Large intestine (tissue), 3 donors: ENCODE measurements at regions not wholly inside any gene's neighbourhood (a gene's known extent, or its start where the extent isn't known, plus 50 kb on each side); places are given as distances from the start of the nearest gene placed in this dataset.
"Not testable (repeated sequence)": the region's sequence is repeated elsewhere in the genome, so short reads cannot be mapped to it uniquely, and the experiment has no call there.

Source experiments
- DNase-seq, 2 donors: peaks; one replicate each; pipeline versions ENCODE4 v3.0.0 to v3.0.0-alpha.2; 2013
- H3K27ac ChIP-seq: one replicate; pipeline ENCODE4 v1.5.1; 2013; ENCODE audit warnings: low read length
- H3K27me3 ChIP-seq: 2 replicates; pipeline ENCODE4 v1.6.1; 2013; ENCODE audit warnings: low read length; ENCODE audit not compliant: control insufficient read depth, insufficient read depth
- H3K36me3 ChIP-seq: 2 replicates; pipeline ENCODE4 v1.6.1; 2013; ENCODE audit warnings: low read length; ENCODE audit not compliant: control insufficient read depth, insufficient read depth
- H3K4me1 ChIP-seq: one replicate; pipeline ENCODE4 v1.6.1; 2013; ENCODE audit warnings: low read length; ENCODE audit not compliant: control insufficient read depth, insufficient read depth
- H3K4me3 ChIP-seq: one replicate; pipeline ENCODE4 v1.5.1; 2013; ENCODE audit warnings: low read length
- H3K9me3 ChIP-seq: one replicate; pipeline ENCODE4 v1.6.1; 2013; ENCODE audit warnings: mild to moderate bottlenecking, low read depth, low read length, moderate library complexity; ENCODE audit not compliant: control insufficient read depth
- WGBS: methylation state at CpG from one replicate; pipeline ENCODE4 v1.1.5; 2013; ENCODE audit warnings: low lambda C conversion rate; ENCODE audit not compliant: insufficient coverage; 5-methylcytosine and 5-hydroxymethylcytosine counted together

GRCh38 chr16:26874318-26874717 is 192.4 kb upstream of the C16orf82 start:
- not testable (repeated sequence) for H3K9me3 ChIP-seq, H3K27ac ChIP-seq, H3K36me3 ChIP-seq, H3K27me3 ChIP-seq, H3K4me3 ChIP-seq, DNase-seq, H3K4me1 ChIP-seq
- 20% methylated on average over 1 of the region's 5 CpGs for WGBS

- WGBS = no CpG with 5 or more reads among the region's 3 CpGs
- no peaks in the 10 kb centered on the region for H3K27me3 ChIP-seq
- H3K9me3 ChIP-seq = no peaks in the 10 kb centered on the region
- DNase-seq = no peak
- H3K4me1 ChIP-seq = no peaks in the 10 kb centered on the region
- H3K4me3 ChIP-seq = no peak overlapping the region
- H3K27ac ChIP-seq = no peak overlapping the region
- no peaks in the 10 kb centered on the region for H3K36me3 ChIP-seq
Observed at GRCh38 chr16:26877421-26877820, 189.3 kb upstream of the C16orf82 start.

GRCh38 chr16:26885674-26886073 is 181.1 kb upstream of the C16orf82 start:
- 67% methylated on average over 1 of the region's 1 CpG for WGBS
- Histone ChIP-seq H3K27me3 (no peaks in the 10 kb centered on the region), H3K27ac (no peak overlapping the region), H3K36me3 (no peaks in the 10 kb centered on the region), H3K4me3 (no peak overlapping the region), H3K9me3 (no peaks in the 10 kb centered on the region), H3K4me1 (no peaks in the 10 kb centered on the region)
- no peak for DNase-seq

GRCh38 chr16:26889740-26890139 is 177.0 kb upstream of the C16orf82 start:
- no peak overlapping the region for H3K4me3 ChIP-seq
- H3K9me3 ChIP-seq = no peaks in the 10 kb centered on the region
- WGBS = no CpG with 5 or more reads among the region's 2 CpGs
- no peaks in the 10 kb centered on the region for H3K36me3 ChIP-seq
- no peak for DNase-seq
- H3K4me1 ChIP-seq = no peaks in the 10 kb centered on the region
- H3K27me3 ChIP-seq = no peaks in the 10 kb centered on the region
- no peak overlapping the region for H3K27ac ChIP-seq

GRCh38 chr16:26898200-26898599 is 168.5 kb upstream of the C16orf82 start:
- H3K27me3 ChIP-seq = no peaks in the 10 kb centered on the region
- H3K9me3 ChIP-seq = no peaks in the 10 kb centered on the region
- H3K4me3 ChIP-seq = no peak overlapping the region
- no peaks in the 10 kb centered on the region for H3K36me3 ChIP-seq
- no peak for DNase-seq
- H3K4me1 ChIP-seq = no peaks in the 10 kb centered on the region
- H3K27ac ChIP-seq = no peak overlapping the region

GRCh38 chr16:26901196-26901861 is 165.4 kb upstream of the C16orf82 start:
- H3K4me1 ChIP-seq = no peaks in the 10 kb centered on the region
- no peak overlapping the region for H3K4me3 ChIP-seq

GRCh38 chr16:26901983-26902382 is 164.7 kb upstream of the C16orf82 start:
- no peak for DNase-seq
- Histone ChIP-seq H3K27ac (no peak overlapping the region), H3K9me3 (no peaks in the 10 kb centered on the region), H3K4me3 (no peak overlapping the region), H3K27me3 (no peaks in the 10 kb centered on the region), H3K36me3 (no peaks in the 10 kb centered on the region), H3K4me1 (no peaks in the 10 kb centered on the region)

More at GRCh38 chr16:26901196-26901861, 165.4 kb upstream of the C16orf82 start:
- Histone ChIP-seq H3K36me3 (no peaks in the 10 kb centered on the region), H3K27me3 (no peaks in the 10 kb centered on the region), H3K27ac (no peak overlapping the region), H3K9me3 (no peaks in the 10 kb centered on the region)
- no peak for DNase-seq
- WGBS = 100% methylated on average over 1 of the region's 6 CpGs

GRCh38 chr16:26905336-26905735 is 161.4 kb upstream of the C16orf82 start:
- H3K27me3 ChIP-seq = no peaks in the 10 kb centered on the region
- H3K36me3 ChIP-seq = no peaks in the 10 kb centered on the region
- DNase-seq = no peak
- H3K27ac ChIP-seq = no peak overlapping the region
- no CpG with 5 or more reads among the region's 2 CpGs for WGBS
- H3K9me3 ChIP-seq = no peaks in the 10 kb centered on the region
- no peak overlapping the region for H3K4me3 ChIP-seq
- H3K4me1 ChIP-seq = no peaks in the 10 kb centered on the region

GRCh38 chr16:26909623-26910022 is 157.1 kb upstream of the C16orf82 start:
- Histone ChIP-seq H3K4me1 (no peaks in the 10 kb centered on the region), H3K4me3 (no peak overlapping the region), H3K27ac (no peak overlapping the region), H3K36me3 (no peaks in the 10 kb centered on the region), H3K27me3 (no peaks in the 10 kb centered on the region), H3K9me3 (no peaks in the 10 kb centered on the region)
- DNase-seq = no peak
- WGBS = 100% methylated on average over 1 of the region's 4 CpGs

GRCh38 chr16:26911436-26911835 is 155.3 kb upstream of the C16orf82 start:
- whole genome bisulfite sequencing = no CpG with 5 or more reads among the region's 2 CpGs
- no peaks in the 10 kb centered on the region for H3K36me3 ChIP-seq
- no peaks in the 10 kb centered on the region for H3K9me3 ChIP-seq
- H3K27ac ChIP-seq = no peak overlapping the region
- no peaks in the 10 kb centered on the region for H3K27me3 ChIP-seq
- H3K4me1 ChIP-seq = no peaks in the 10 kb centered on the region
- DNase-seq = no peak
- no peak overlapping the region for H3K4me3 ChIP-seq

- Histone ChIP-seq H3K27ac (no peak overlapping the region), H3K36me3 (no peaks in the 10 kb centered on the region), H3K27me3 (no peaks in the 10 kb centered on the region), H3K9me3 (no peaks in the 10 kb centered on the region), H3K4me1 (no peaks in the 10 kb centered on the region), H3K4me3 (no peak overlapping the region)
- no CpG with 5 or more reads among the region's 6 CpGs for WGBS
- DNase-seq = no peak
Observed at GRCh38 chr16:26913851-26914250, 152.9 kb upstream of the C16orf82 start.
